Lower lobe of right lung (tissue), 2 donors: ENCODE measurements at regions not wholly inside any gene's neighbourhood (a gene's known extent, or its start where the extent isn't known, plus 50 kb on each side); places are given as distances from the start of the nearest gene placed in this dataset.

Experiments
- ATAC-seq, 2 donors: fragments of 200-7000 bp; cut with Tn5 transposase; one replicate each; pipeline ENCODE4 v1.9.1; 2020 to 2022; ENCODE audit warnings: mild to moderate bottlenecking in 2 of 2, moderate library complexity in 2 of 2
- DNase-seq: peaks from one replicate; pipeline ENCODE4 v3.0.0-alpha.2; 2020
- H3K27ac ChIP-seq: fragments of 200-600 bp; one replicate; pipeline ENCODE4 v1.8.0; 2022
- H3K27me3 ChIP-seq: fragments of 200-600 bp; one replicate; pipeline ENCODE4 v1.8.0; 2022; ENCODE audit warnings: low read depth
- H3K36me3 ChIP-seq: fragments of 200-600 bp; one replicate; pipeline ENCODE4 v1.8.0; 2022; ENCODE audit warnings: mild to moderate bottlenecking
- H3K4me1 ChIP-seq: fragments of 200-600 bp; one replicate; pipeline ENCODE4 v1.8.0; 2022
- H3K4me3 ChIP-seq: fragments of 200-600 bp; one replicate; pipeline ENCODE4 v1.8.0; 2022; ENCODE audit warnings: mild to moderate bottlenecking
- H3K9me3 ChIP-seq: fragments of 200-600 bp; one replicate; pipeline ENCODE4 v1.8.0; 2022
- intact Hi-C: fragments of 100-400 bp; cut with DNase I; formaldehyde crosslinking; loops from one replicate; pipeline ENCODE4 v1.11.0; 2022
- TF ChIP-seq, protein P1 (sequence below): fragments of 200-600 bp; IDR thresholded peaks from one replicate; pipeline ENCODE4 v1.8.0; 2022; ENCODE audit warnings: antibody characterized with exemption, mild to moderate bottlenecking
- donor health status: DM: no; HTN: yes; CAD: no; lungs with severe emphysema.

DNA sequence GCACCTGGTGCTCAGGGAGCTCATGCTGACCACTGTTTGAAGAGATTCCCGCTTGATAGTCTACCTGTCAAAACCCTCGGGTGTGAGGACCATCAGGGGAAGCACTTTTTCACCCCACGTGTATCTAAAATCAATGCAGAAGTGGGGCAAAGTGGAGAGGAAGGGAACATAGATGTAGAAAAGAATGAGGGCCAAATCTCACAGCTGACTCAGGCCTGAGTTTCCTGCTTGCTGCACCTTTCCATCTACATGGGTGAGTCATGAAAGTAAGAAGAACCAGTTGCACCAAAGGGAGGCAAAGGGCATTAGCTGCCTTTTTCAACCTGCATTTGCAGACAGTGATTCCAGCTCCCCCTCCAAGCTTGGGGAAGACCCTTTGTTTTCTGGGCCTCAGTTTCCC, 100.2 kb upstream of the MYCN start:
- H3K9me3 ChIP-seq, result no peaks in the 10 kb centered on the region
- H3K4me3 ChIP-seq, result no peak overlapping the region
- no peaks in the 10 kb centered on the region for H3K36me3 ChIP-seq
- DNase-seq, result no peak
- H3K27me3 ChIP-seq, result no peaks in the 10 kb centered on the region
- TF ChIP-seq, protein P1, sequence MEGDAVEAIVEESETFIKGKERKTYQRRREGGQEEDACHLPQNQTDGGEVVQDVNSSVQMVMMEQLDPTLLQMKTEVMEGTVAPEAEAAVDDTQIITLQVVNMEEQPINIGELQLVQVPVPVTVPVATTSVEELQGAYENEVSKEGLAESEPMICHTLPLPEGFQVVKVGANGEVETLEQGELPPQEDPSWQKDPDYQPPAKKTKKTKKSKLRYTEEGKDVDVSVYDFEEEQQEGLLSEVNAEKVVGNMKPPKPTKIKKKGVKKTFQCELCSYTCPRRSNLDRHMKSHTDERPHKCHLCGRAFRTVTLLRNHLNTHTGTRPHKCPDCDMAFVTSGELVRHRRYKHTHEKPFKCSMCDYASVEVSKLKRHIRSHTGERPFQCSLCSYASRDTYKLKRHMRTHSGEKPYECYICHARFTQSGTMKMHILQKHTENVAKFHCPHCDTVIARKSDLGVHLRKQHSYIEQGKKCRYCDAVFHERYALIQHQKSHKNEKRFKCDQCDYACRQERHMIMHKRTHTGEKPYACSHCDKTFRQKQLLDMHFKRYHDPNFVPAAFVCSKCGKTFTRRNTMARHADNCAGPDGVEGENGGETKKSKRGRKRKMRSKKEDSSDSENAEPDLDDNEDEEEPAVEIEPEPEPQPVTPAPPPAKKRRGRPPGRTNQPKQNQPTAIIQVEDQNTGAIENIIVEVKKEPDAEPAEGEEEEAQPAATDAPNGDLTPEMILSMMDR, result no peak
- H3K4me1 ChIP-seq, result no peaks in the 10 kb centered on the region
- no peak overlapping the region for H3K27ac ChIP-seq
- no peak for ATAC-seq
- intact Hi-C loops, result no loop called here

GRCh38 chr2:15840969-15841368, 99.4 kb upstream of the MYCN start:
- Histone ChIP-seq H3K36me3 (no peaks in the 10 kb centered on the region), H3K9me3 (no peaks in the 10 kb centered on the region), H3K27me3 (no peaks in the 10 kb centered on the region), H3K4me1 (no peaks in the 10 kb centered on the region), H3K4me3 (no peak overlapping the region), H3K27ac (no peak overlapping the region)
- intact Hi-C loops, result no loop called here
- TF ChIP-seq, protein P1, result no peak
- DNase-seq (no peak), ATAC-seq (no peak)

DNA sequence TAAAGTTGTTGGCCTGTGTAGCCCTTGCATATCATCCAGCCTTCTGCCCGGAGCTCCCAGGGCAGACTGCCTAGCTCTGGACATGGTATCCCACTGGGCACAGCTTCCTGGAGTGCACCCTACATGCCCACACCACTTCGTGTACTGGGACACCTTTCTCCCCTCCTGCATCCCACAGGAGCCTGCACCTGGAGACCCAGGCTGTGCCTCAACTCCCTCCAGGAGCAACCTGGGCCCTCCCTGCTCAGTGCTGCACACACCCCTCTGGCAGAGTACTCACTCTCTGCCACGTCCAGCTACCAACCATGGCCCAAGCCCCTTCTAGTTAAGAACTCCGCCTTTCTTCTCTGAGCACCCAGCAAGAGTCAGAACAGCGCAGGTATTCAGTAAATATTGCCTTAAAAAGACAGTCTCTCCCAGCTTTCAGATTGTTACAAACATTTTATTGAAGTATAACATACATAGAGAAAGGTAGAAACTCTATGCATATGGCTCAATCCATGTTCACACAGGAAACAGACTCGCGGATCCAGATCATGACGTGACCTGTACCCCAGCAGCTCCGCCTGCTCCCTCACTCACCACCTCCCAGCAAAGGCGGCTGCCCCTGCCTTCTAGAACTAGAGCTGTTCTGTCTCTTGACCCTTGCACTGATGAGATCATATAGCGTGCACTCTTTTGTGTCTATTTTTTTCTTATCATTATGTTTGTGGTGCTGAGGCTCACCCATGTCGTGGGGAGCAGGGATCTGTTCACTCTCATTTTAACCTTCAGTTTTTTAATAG, 98.4 kb upstream of the MYCN start:
- intact Hi-C loops, result no loop called here
- H3K4me3 ChIP-seq, result no peak overlapping the region
- no peaks in the 10 kb centered on the region for H3K9me3 ChIP-seq
- no peak for ATAC-seq
- H3K4me1 ChIP-seq, result no peaks in the 10 kb centered on the region
- TF ChIP-seq, protein P1, result no peak
- H3K36me3 ChIP-seq, result no peaks in the 10 kb centered on the region
- DNase-seq, result no peak
- no peaks in the 10 kb centered on the region for H3K27me3 ChIP-seq
- H3K27ac ChIP-seq, result no peak overlapping the region

DNA sequence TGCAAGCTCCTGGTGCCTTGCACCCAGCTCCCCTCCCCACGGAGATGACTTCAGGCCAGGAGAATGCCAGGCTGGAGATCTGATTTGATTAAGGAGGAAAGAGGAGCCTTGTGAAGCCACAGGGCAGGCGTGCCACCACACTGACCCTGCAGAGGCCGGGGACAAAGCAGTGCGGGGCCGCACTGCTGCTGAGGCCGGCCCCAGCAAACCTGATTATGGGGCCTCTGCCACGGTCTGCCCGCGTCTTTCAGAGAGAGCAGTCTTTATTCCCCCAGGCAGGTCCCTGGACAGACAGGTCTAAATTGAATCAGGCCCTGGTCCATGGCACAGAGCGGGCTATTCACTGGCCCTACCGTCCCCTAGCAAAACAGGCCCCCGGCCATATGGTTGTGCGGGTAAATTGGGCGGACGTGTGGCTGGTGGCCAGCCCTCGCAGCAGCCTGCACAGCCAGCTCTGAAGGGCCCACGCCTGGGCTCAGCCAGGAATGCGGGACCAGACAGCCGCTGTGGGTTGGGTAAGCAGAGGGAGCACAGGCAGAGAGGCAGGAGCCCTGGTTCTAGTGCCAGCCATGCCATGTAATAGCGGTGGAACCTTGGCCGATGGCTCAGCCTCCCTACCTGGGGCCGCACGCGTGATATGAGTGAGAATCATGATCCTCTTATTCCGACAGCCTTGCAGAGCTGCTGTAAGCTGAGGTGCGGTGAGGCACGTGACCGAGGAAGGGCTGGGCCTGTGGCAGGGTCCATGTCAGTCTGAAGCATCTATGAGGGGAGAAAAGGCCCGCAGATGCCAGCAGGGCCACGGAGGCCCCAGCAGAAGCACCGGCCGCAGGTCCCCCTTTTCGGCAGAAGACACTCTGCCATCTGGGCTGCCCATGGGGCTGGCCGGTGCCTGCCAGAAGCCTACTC, 97.3 kb upstream of the MYCN start:
- TF ChIP-seq, protein P1, result no peak
- Histone ChIP-seq H3K36me3 (no peaks in the 10 kb centered on the region), H3K27me3 (no peaks in the 10 kb centered on the region), H3K9me3 (no peaks in the 10 kb centered on the region), H3K4me3 (no peak overlapping the region), H3K4me1 (no peaks in the 10 kb centered on the region), H3K27ac (no peak overlapping the region)
- intact Hi-C loops, result no loop called here
- ATAC-seq (no peak), DNase-seq (no peak)

DNA sequence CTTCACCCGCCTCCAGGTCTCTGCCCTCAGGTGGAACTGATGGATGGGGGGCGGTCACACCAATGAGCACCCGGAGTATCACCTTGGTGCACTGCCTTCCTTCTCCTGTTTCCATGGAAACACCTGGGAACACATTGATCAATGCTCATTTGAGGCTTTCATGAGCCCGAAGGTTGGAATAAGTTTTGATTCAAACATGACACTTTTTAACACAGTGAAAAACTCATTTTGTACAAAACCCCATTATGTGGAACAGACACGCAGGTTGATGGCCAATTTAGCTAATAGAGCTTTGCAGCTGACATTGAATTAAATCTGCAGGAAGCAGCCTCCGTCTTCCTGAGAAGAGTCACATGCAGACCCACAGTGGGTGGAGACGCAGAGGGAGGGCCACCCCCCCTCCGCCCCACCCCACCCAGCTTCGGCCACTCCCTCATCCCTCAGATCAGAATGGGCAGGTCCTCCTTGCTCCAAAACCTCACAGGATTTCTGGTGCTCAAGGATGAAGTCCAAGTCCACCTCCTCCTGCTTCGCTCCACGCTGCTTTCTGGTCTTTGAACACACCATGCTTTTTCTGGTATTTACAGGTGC, 96.0 kb upstream of the MYCN start:
- Histone ChIP-seq H3K27ac (no peak overlapping the region), H3K4me3 (no peak overlapping the region), H3K36me3 (no peaks in the 10 kb centered on the region), H3K27me3 (no peaks in the 10 kb centered on the region), H3K9me3 (no peaks in the 10 kb centered on the region), H3K4me1 (no peaks in the 10 kb centered on the region)
- no peak for DNase-seq
- intact Hi-C loops, result no loop called here
- TF ChIP-seq, protein P1, result no peak
- no peak for ATAC-seq
